ENCODE measurements at regions not wholly inside any gene's neighbourhood (a gene's known extent, or its start where the extent isn't known, plus 50 kb on each side); places are given as distances from the start of the nearest gene placed in this dataset.

- TF ChIP-seq CTCF (IDR thresholded peaks at IDR 0.05) (no peak), POLR2AphosphoS5 (IDR thresholded peaks at IDR 0.05) (no peak), EP300 (IDR thresholded peaks at IDR 0.05) (no peak), POLR2A (IDR thresholded peaks at IDR 0.05) (no peak)
- H3K36me3 ChIP-seq = no peaks in the 10 kb centered on the region
- WGBS, 2 donors = 90 to 94% methylated on average over 9 of the region's 9 CpGs
- H3K4me1 ChIP-seq = no peaks in the 10 kb centered on the region
- intact Hi-C loops (cut with DNase I) = no loop called here
- H3K4me3 ChIP-seq = no peak overlapping the region
- H3K9me3 ChIP-seq = no peaks in the 10 kb centered on the region
- DNase-seq = no peak
- H3K27ac ChIP-seq = no peak overlapping the region
- H3K27me3 ChIP-seq = peaks cover 0 to 12% (median 0%) of the 10 kb centered on the region in 3 donors
Observed at GRCh38 chr10:123269017-123269552, 114.9 kb downstream of the BUB3 start.

- Histone ChIP-seq H3K36me3 (no peaks in the 10 kb centered on the region), H3K9me3 (no peaks in the 10 kb centered on the region), H3K27me3 (peaks cover 0 to 14% (median 0%) of the 10 kb centered on the region in 3 donors), H3K4me3 (no peak overlapping the region), H3K27ac (no peak overlapping the region), H3K4me1 (no peaks in the 10 kb centered on the region)
- no peak for DNase-seq
- 25 to 53% methylated on average over 2 of the region's 2 CpGs for WGBS, 2 donors
- no peak for TF ChIP-seq CTCF (IDR thresholded peaks at IDR 0.05)
- no peak for TF ChIP-seq POLR2A (IDR thresholded peaks at IDR 0.05)
- TF ChIP-seq POLR2AphosphoS5 (IDR thresholded peaks at IDR 0.05) = no peak
- no peak for TF ChIP-seq EP300 (IDR thresholded peaks at IDR 0.05)
- intact Hi-C loops (cut with DNase I) = no loop called here
Observed at GRCh38 chr10:123269675-123270074, 115.5 kb downstream of the BUB3 start.

GRCh38 chr10:123270221-123270620, 116.0 kb downstream of the BUB3 start:
- intact Hi-C loops (cut with DNase I) = no loop called here
- Histone ChIP-seq H3K9me3 (no peaks in the 10 kb centered on the region), H3K36me3 (no peaks in the 10 kb centered on the region), H3K4me3 (no peak overlapping the region), H3K27me3 (peaks cover 0 to 16% (median 0%) of the 10 kb centered on the region in 3 donors), H3K27ac (no peak overlapping the region), H3K4me1 (no peaks in the 10 kb centered on the region)
- TF ChIP-seq POLR2AphosphoS5 (IDR thresholded peaks at IDR 0.05) (no peak), EP300 (IDR thresholded peaks at IDR 0.05) (no peak), CTCF (IDR thresholded peaks at IDR 0.05) (no peak), POLR2A (IDR thresholded peaks at IDR 0.05) (no peak)
- WGBS, 2 donors = 69 to 85% methylated on average over 2 of the region's 2 CpGs
- DNase-seq = no peak

GRCh38 chr10:123270806-123271205, 116.6 kb downstream of the BUB3 start:
- intact Hi-C loops (cut with DNase I) = no loop called here
- Histone ChIP-seq H3K27me3 (peaks cover 0 to 20% (median 0%) of the 10 kb centered on the region in 3 donors), H3K4me3 (no peak overlapping the region), H3K36me3 (no peaks in the 10 kb centered on the region), H3K4me1 (no peaks in the 10 kb centered on the region), H3K9me3 (no peaks in the 10 kb centered on the region), H3K27ac (no peak overlapping the region)
- no peak for DNase-seq
- 93 to 96% methylated on average over 4 of the region's 4 CpGs for WGBS, 2 donors
- no peak for TF ChIP-seq POLR2A (IDR thresholded peaks at IDR 0.05)
- TF ChIP-seq EP300 (IDR thresholded peaks at IDR 0.05) = no peak
- no peak for TF ChIP-seq CTCF (IDR thresholded peaks at IDR 0.05)
- TF ChIP-seq POLR2AphosphoS5 (IDR thresholded peaks at IDR 0.05) = no peak

- H3K27me3 ChIP-seq = peaks cover 0 to 20% (median 0%) of the 10 kb centered on the region in 3 donors
- intact Hi-C loops (cut with DNase I) = no loop called here
- 80 to 84% methylated on average over 4 of the region's 4 CpGs for WGBS, 2 donors
- no peak overlapping the region for H3K27ac ChIP-seq
- H3K4me3 ChIP-seq = no peak overlapping the region
- no peaks in the 10 kb centered on the region for H3K9me3 ChIP-seq
- no peaks in the 10 kb centered on the region for H3K4me1 ChIP-seq
- DNase-seq = no peak
- TF ChIP-seq POLR2AphosphoS5 (IDR thresholded peaks at IDR 0.05) = no peak
- H3K36me3 ChIP-seq = no peaks in the 10 kb centered on the region
Observed at GRCh38 chr10:123272171-123272570, 118.0 kb downstream of the BUB3 start.

Data from sigmoid colon (tissue), 6 donors.